HepG2 (cell line): ENCODE measurements at regions not wholly inside any gene's neighbourhood (a gene's known extent, or its start where the extent isn't known, plus 50 kb on each side); places are given as distances from the start of the nearest gene placed in this dataset.

Experiments used
- ATAC-seq: fragments of 200-7000 bp; cut with Tn5 transposase; 3 replicates; pipeline ENCODE4 v1.9.1; 2020; ENCODE audit warnings: mild to moderate bottlenecking, moderate library complexity
- BruUV-seq: library from RNA; stranded (reverse); fragments of 400-500 nt; replicated peaks from 2 replicates; lab custom pipeline; 2021; lab: Mats Ljungman, UMichigan
- CTCF ChIA-PET: fragments of 300-600 bp; formaldehyde crosslinking; extraction: SDS; loops from one replicate; lab custom pipeline; 2021; ENCODE audit warnings: low total read pairs, inconsistent platforms, low intra/inter-chr PET ratio; lab: Yijun Ruan, JAX
- POLR2A ChIA-PET: fragments of 350-600 bp; sonication (Branson Sonifier 250); formaldehyde crosslinking; loops from one replicate; lab custom pipeline; 2020; ENCODE audit warnings: antibody characterized with exemption, inconsistent platforms; lab: Yijun Ruan, JAX
- DNase-seq: peaks from one replicate; pipeline ENCODE4 v3.0.0-alpha.2; 2015; ENCODE audit warnings: low spot score
- FAIRE-seq: peaks from 3 replicates; lab custom pipeline; 2011; peaks lifted over from hg19 to GRCh38; lab: Jason Lieb, UNC
- H2AFZ ChIP-seq: one replicate; pipeline ENCODE4 v1.6.1; 2011; ENCODE audit warnings: low read length, inconsistent platforms
- H3K27ac ChIP-seq: fragments of 300-600 bp; 3 replicates; pipeline ENCODE4 v1.8.0; 2011; ENCODE audit warnings: mixed run types, mild to moderate bottlenecking, mixed read lengths, low read length, inconsistent platforms; ENCODE audit not compliant: insufficient read depth; ENCODE audit errors: extremely low read length
- H3K27me3 ChIP-seq, 2 experiments: fragments of 200-600 bp in 1 of 2; 2 replicates in 1 of 2; 3 replicates in 1 of 2; pipeline versions ENCODE4 v1.6.0 to v1.8.0; 2011; ENCODE audit warnings: low read length in 2 of 2, mild to moderate bottlenecking in 2 of 2, moderate library complexity in 2 of 2, inconsistent platforms in 1 of 2; ENCODE audit not compliant: insufficient read depth in 2 of 2, control insufficient read depth in 1 of 2
- H3K36me3 ChIP-seq, 2 experiments: fragments of 200-600 bp in 1 of 2; replicated peaks in 1 of 2; 2 replicates in 1 of 2; 3 replicates in 1 of 2; pipeline versions ENCODE4 v1.5.1 to v1.8.0; 2011; ENCODE audit warnings: low read length in 2 of 2, inconsistent platforms in 1 of 2; ENCODE audit not compliant: insufficient read depth in 2 of 2, control insufficient read depth in 1 of 2
- H3K4me1 ChIP-seq: 2 replicates; pipeline ENCODE4 v1.5.1; 2012; ENCODE audit warnings: low read length, inconsistent platforms; ENCODE audit not compliant: insufficient read depth
- H3K4me2 ChIP-seq: 2 replicates; pipeline ENCODE4 v1.6.0; 2011; ENCODE audit warnings: low read depth, low read length, inconsistent platforms
- H3K4me3 ChIP-seq, 3 experiments: fragments of 200-600 bp in 1 of 3; sonication (generic), shearing (Covaris generic) in 1 of 3; replicated peaks in 1 of 3; 2 replicates each; pipeline ENCODE4 v1.5.1; 2011 to 2016; ENCODE audit warnings: low read length in 3 of 3, inconsistent platforms in 2 of 3, low read depth in 2 of 3, mild to moderate bottlenecking in 2 of 3, control low read depth in 1 of 3, mixed read lengths in 1 of 3; ENCODE audit not compliant: insufficient read depth in 1 of 3
- H3K79me2 ChIP-seq: one replicate; pipeline ENCODE4 v1.6.1; 2011; ENCODE audit warnings: low read length, inconsistent platforms; ENCODE audit not compliant: insufficient read depth
- H3K9ac ChIP-seq: 2 replicates; pipeline ENCODE4 v1.6.0; 2011; ENCODE audit warnings: mild to moderate bottlenecking, low read depth, low read length, inconsistent platforms; ENCODE audit not compliant: insufficient read depth
- H3K9me3 ChIP-seq: 2 replicates; pipeline ENCODE4 v1.5.1; 2012; ENCODE audit warnings: mild to moderate bottlenecking, low read length
- H4K20me1 ChIP-seq: 2 replicates; pipeline ENCODE4 v1.6.0; 2011; ENCODE audit warnings: inconsistent platforms, mild to moderate bottlenecking, low read length, moderate library complexity; ENCODE audit not compliant: insufficient read depth
- AHR ChIP-seq: IDR thresholded peaks from 2 replicates; pipeline ENCODE4 v1.6.1; 2018; ENCODE audit warnings: missing genetic modification reagents, missing compliant biosample characterization
- FOSL2 ChIP-seq: sonication (generic); formaldehyde crosslinking; IDR thresholded peaks from 2 replicates; pipeline ENCODE4 v1.4.0; 2020; ENCODE audit warnings: missing genetic modification reagents
- NR2F2 ChIP-seq: IDR thresholded peaks from 2 replicates; pipeline ENCODE4 v1.6.1; 2012; ENCODE audit warnings: low read depth, inconsistent platforms, borderline replicate concordance
- POLR2AphosphoS2 ChIP-seq: IDR thresholded peaks from 2 replicates; pipeline ENCODE4 v1.6.1; 2011; ENCODE audit warnings: low read depth, low read length, improper control_type of control experiment
- RBM39 ChIP-seq: fragments of 200-400 bp; formaldehyde crosslinking; IDR thresholded peaks from one replicate; pipeline ENCODE4 v1.6.1; 2018; ENCODE audit warnings: antibody characterized with exemption, mild to moderate bottlenecking, low read depth, low read length; ENCODE audit not compliant: poor library complexity, severe bottlenecking
- SP1 ChIP-seq, 2 experiments: fragments of 450-650 bp in 1 of 2; sonication (generic) in 1 of 2; formaldehyde crosslinking in 1 of 2; IDR thresholded peaks; 2 replicates each; pipeline versions ENCODE4 v1.4.0 to v1.6.1; 2016 to 2020; ENCODE audit warnings: missing genetic modification reagents in 1 of 2
- WIZ ChIP-seq: sonication (generic); formaldehyde crosslinking; IDR thresholded peaks from 2 replicates; pipeline ENCODE4 v1.5.1; 2020; ENCODE audit warnings: mild to moderate bottlenecking, missing genetic modification reagents
- ZNF598 ChIP-seq: sonication (generic); formaldehyde crosslinking; IDR thresholded peaks from 2 replicates; pipeline ENCODE4 v1.5.1; 2020; ENCODE audit warnings: mild to moderate bottlenecking, missing genetic modification reagents, borderline replicate concordance
- ZSCAN25 ChIP-seq: sonication (generic); formaldehyde crosslinking; IDR thresholded peaks from 2 replicates; pipeline ENCODE4 v1.8.0; 2022; ENCODE audit warnings: mild to moderate bottlenecking, missing genetic modification reagents
- WGBS: methylation state at CpG from one replicate; pipeline ENCODE4 v1.1.6; 2017; ENCODE audit warnings: low lambda C conversion rate; 5-methylcytosine and 5-hydroxymethylcytosine counted together
- in situ Hi-C: cut with HindIII; loops from 2 replicates; pipeline ENCODE4 v1.10.0; 2017; ENCODE audit warnings: low pct_unique_long_range_greater_than_20kb; ENCODE audit not compliant: extremely low pct_ligation_motif_present
- intact Hi-C: fragments of 100-400 bp; cut with micrococcal nuclease; formaldehyde crosslinking; loops from one replicate; pipeline ENCODE4 v1.10.0; 2022; ENCODE audit not compliant: unreplicated experiment
- TF ChIP-seq, protein P1 (sequence below): sonication (generic); formaldehyde crosslinking; IDR thresholded peaks from 2 replicates; pipeline ENCODE4 v1.4.0; 2020; ENCODE audit warnings: mild to moderate bottlenecking, missing genetic modification reagents
- TF ChIP-seq, protein P2 (sequence below): IDR thresholded peaks from 2 replicates; pipeline ENCODE4 v1.6.1; 2016; ENCODE audit warnings: low read depth, control low read depth

DNA sequence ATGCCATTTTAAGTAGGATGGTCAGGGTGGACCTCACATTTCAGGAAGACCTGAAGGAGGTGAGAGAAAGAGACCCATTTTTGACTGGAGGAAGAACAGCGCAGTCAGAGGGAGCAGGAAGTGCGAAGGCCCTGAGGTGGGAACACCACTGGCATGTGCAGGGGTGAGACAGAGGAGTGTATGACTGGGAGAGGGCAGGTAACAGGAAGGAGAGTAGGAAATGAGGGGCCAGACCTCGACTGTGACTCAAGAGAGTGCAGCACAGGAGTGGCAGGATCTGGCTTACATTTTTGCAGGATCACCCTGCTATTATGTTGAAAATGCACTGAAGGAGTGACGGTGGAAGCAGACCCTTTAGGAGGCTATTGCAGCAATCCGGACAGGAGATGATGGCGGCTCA, 117.7 kb upstream of the CDYL start:
- no peaks in the 10 kb centered on the region for H3K36me3 ChIP-seq
- peaks cover 9% of the 10 kb centered on the region for H3K4me1 ChIP-seq
- no peak overlapping the region for H3K9ac ChIP-seq
- peaks cover 2 to 12% of the 10 kb centered on the region in 2 experiments; a peak in 4 of 5 replicates for H3K27me3 ChIP-seq
- intact Hi-C loops (no loop called here), in situ Hi-C loops (no loop called here)
- no TSS peak for BruUV-seq
- no peak overlapping the region for H2AFZ ChIP-seq
- no peak for DNase-seq
- no peaks in the 10 kb centered on the region for H4K20me1 ChIP-seq
- FAIRE-seq, result no peak
- ChIA-PET POLR2A (no interaction called here), CTCF (no interaction called here)
- H3K4me3 ChIP-seq, result no peak overlapping the region
- no peaks in the 10 kb centered on the region for H3K79me2 ChIP-seq
- TF ChIP-seq, protein P1, sequence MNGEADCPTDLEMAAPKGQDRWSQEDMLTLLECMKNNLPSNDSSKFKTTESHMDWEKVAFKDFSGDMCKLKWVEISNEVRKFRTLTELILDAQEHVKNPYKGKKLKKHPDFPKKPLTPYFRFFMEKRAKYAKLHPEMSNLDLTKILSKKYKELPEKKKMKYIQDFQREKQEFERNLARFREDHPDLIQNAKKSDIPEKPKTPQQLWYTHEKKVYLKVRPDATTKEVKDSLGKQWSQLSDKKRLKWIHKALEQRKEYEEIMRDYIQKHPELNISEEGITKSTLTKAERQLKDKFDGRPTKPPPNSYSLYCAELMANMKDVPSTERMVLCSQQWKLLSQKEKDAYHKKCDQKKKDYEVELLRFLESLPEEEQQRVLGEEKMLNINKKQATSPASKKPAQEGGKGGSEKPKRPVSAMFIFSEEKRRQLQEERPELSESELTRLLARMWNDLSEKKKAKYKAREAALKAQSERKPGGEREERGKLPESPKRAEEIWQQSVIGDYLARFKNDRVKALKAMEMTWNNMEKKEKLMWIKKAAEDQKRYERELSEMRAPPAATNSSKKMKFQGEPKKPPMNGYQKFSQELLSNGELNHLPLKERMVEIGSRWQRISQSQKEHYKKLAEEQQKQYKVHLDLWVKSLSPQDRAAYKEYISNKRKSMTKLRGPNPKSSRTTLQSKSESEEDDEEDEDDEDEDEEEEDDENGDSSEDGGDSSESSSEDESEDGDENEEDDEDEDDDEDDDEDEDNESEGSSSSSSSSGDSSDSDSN (CRISPR knock-in tag), result no peak
- TF ChIP-seq, protein P2, sequence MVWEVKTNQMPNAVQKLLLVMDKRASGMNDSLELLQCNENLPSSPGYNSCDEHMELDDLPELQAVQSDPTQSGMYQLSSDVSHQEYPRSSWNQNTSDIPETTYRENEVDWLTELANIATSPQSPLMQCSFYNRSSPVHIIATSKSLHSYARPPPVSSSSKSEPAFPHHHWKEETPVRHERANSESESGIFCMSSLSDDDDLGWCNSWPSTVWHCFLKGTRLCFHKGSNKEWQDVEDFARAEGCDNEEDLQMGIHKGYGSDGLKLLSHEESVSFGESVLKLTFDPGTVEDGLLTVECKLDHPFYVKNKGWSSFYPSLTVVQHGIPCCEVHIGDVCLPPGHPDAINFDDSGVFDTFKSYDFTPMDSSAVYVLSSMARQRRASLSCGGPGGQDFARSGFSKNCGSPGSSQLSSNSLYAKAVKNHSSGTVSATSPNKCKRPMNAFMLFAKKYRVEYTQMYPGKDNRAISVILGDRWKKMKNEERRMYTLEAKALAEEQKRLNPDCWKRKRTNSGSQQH (CRISPR knock-in tag), result no peak
- TF ChIP-seq POLR2AphosphoS2, result no peak
- ATAC-seq, result no peak
- no peaks in the 10 kb centered on the region for H3K9me3 ChIP-seq
- 27% methylated on average over 6 of the region's 6 CpGs for WGBS
- H3K27ac ChIP-seq, result no peak overlapping the region
- H3K4me2 ChIP-seq, result no peak overlapping the region

DNA sequence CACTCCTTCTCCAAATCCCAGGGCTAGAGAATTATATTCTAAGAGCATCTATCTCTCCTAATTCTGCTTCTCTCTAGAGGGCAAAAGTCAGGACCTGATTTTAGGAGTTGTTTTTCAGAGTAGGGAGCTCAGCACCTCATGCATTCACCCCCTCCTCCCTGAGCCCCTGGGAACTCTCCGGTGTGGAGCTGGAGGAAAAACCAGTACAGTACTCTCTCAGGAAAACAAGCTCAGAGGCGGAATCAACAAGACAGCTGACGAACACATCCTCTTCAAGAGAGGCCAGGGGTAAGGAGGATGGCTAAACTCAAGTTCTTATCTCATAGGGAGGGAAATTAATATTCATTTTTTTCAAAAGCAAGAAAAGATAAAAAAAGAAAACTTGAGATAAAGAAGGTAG, 120.1 kb upstream of the CDYL start:
- intact Hi-C loops (no loop called here), in situ Hi-C loops (no loop called here)
- TF ChIP-seq WIZ, result no peak
- TF ChIP-seq AHR (CRISPR knock-in tag), result no peak
- TF ChIP-seq ZSCAN25 (CRISPR knock-in tag), result no peak
- no peak for TF ChIP-seq NR2F2
- no peak for TF ChIP-seq ZNF598
- no peak for TF ChIP-seq RBM39
- no peak for TF ChIP-seq FOSL2 (CRISPR knock-in tag)
- no peak for TF ChIP-seq SP1 (IDR thresholded peaks at IDR 0.05)
- no peak for TF ChIP-seq SP1 (CRISPR knock-in tag; IDR thresholded peaks at IDR 0.05)
- H3K9me3 ChIP-seq, result no peaks in the 10 kb centered on the region
- ChIA-PET POLR2A (interaction anchor here (1.3 kb wide), 1 partner anchor 8 kb away, joined by 3 read pairs; no protein-coding TSS in a partner anchor), CTCF (no interaction called here)
- DNase-seq, result no peak
- peaks cover 2 to 8% of the 10 kb centered on the region in 2 experiments; a peak in 4 of 5 replicates for H3K27me3 ChIP-seq
- no TSS peak for BruUV-seq
- no peak overlapping the region for H3K9ac ChIP-seq
- WGBS, result 13% methylated on average over 3 of the region's 3 CpGs
- peaks cover 5% of the 10 kb centered on the region for H3K4me1 ChIP-seq
- no peak overlapping the region for H3K4me3 ChIP-seq
- ATAC-seq, result no peak
- no peaks in the 10 kb centered on the region for H3K79me2 ChIP-seq
- FAIRE-seq, result no peak
- no peak overlapping the region for H3K27ac ChIP-seq
- H3K36me3 ChIP-seq, result no peaks in the 10 kb centered on the region
- no peak overlapping the region for H2AFZ ChIP-seq
- H3K4me2 ChIP-seq, result no peak overlapping the region
- no peaks in the 10 kb centered on the region for H4K20me1 ChIP-seq
